K562 (cell line): ENCODE measurements at regions not wholly inside any gene's neighbourhood (a gene's known extent, or its start where the extent isn't known, plus 50 kb on each side); places are given as distances from the start of the nearest gene placed in this dataset.

Experiments
- ATAC-seq: fragments of 200-7000 bp; cut with Tn5 transposase; 3 replicates; pipeline ENCODE4 v1.9.1; 2020; ENCODE audit warnings: moderate library complexity
- BruUV-seq: library from RNA; stranded (reverse); fragments of 400-500 nt; replicated peaks from 2 replicates; lab custom pipeline; 2021; lab: Mats Ljungman, UMichigan
- CTCF ChIA-PET: fragments of 300-600 bp; formaldehyde crosslinking; extraction: SDS; loops from one replicate; lab custom pipeline; 2021; ENCODE audit warnings: low intra/inter-chr PET ratio; lab: Yijun Ruan, JAX
- POLR2A ChIA-PET: fragments of 300-600, 350-650 bp; sonication (Branson Sonifier 250); formaldehyde crosslinking; extraction: SDS; loops from one replicate; lab custom pipeline; 2021; ENCODE audit warnings: antibody characterized with exemption, inconsistent platforms; lab: Yijun Ruan, JAX
- DNase-seq, 4 experiments: peaks; one replicate each; pipeline versions ENCODE4 v3.0.0 to v3.0.0-alpha.2; 2011 to 2018; ENCODE audit warnings: low spot score in 3 of 4, mixed read lengths in 3 of 4; ENCODE audit errors: extremely low read depth in 1 of 4
- FAIRE-seq: peaks from 2 replicates; lab custom pipeline; 2011; peaks lifted over from hg19 to GRCh38; lab: Jason Lieb, UNC
- H2AFZ ChIP-seq: 2 replicates; pipeline ENCODE4 v1.6.0; 2011; ENCODE audit warnings: low read depth, low read length, control low read depth, inconsistent platforms
- H3K27ac ChIP-seq: fragments of 200-600 bp; 3 replicates; pipeline ENCODE4 v1.8.0; 2011; ENCODE audit warnings: low read depth, mild to moderate bottlenecking, control low read depth, inconsistent platforms, low read length, moderate library complexity, mixed read lengths; ENCODE audit errors: extremely low read depth
- H3K27me3 ChIP-seq, 2 experiments: fragments of 300-600 bp in 1 of 2; 2 replicates in 1 of 2; 3 replicates in 1 of 2; pipeline versions ENCODE4 v1.6.0 to v1.8.0; 2011; ENCODE audit warnings: inconsistent platforms in 2 of 2, low read length in 2 of 2, mild to moderate bottlenecking in 1 of 2, mixed read lengths in 1 of 2, moderate library complexity in 1 of 2; ENCODE audit not compliant: control insufficient read depth in 2 of 2, insufficient read depth in 2 of 2
- H3K36me3 ChIP-seq: fragments of 300-600 bp; 3 replicates; pipeline ENCODE4 v1.8.0; 2011; ENCODE audit warnings: mild to moderate bottlenecking, low read length, inconsistent platforms; ENCODE audit not compliant: control insufficient read depth, insufficient read depth
- H3K4me1 ChIP-seq, 2 experiments: fragments of 200-600 bp in 1 of 2; replicated peaks in 1 of 2; 2 replicates in 1 of 2; 3 replicates in 1 of 2; pipeline versions ENCODE4 v1.5.1 to v1.8.0; 2011; ENCODE audit warnings: inconsistent platforms in 2 of 2, low read length in 2 of 2, mild to moderate bottlenecking in 1 of 2, mixed read lengths in 1 of 2, moderate library complexity in 1 of 2; ENCODE audit not compliant: control insufficient read depth in 2 of 2, insufficient read depth in 2 of 2
- H3K4me2 ChIP-seq: 2 replicates; pipeline ENCODE4 v1.6.1; 2011; ENCODE audit warnings: low read length, control low read depth, inconsistent platforms, mixed read lengths; ENCODE audit not compliant: insufficient read depth
- H3K4me3 ChIP-seq: fragments of 200-600 bp; sonication (generic), shearing (Covaris generic); 2 replicates; pipeline ENCODE4 v1.5.1; 2016; ENCODE audit warnings: control low read depth, inconsistent platforms
- H3K79me2 ChIP-seq: fragments of 200-600 bp; 3 replicates; pipeline ENCODE4 v1.8.0; 2011; ENCODE audit warnings: low read length, inconsistent platforms; ENCODE audit not compliant: control insufficient read depth, insufficient read depth
- H3K9ac ChIP-seq, 2 experiments: 2 replicates each; pipeline versions ENCODE4 v1.6.0 to v1.6.1; 2011; ENCODE audit warnings: low read depth in 2 of 2, low read length in 2 of 2, control low read depth in 1 of 2, inconsistent platforms in 1 of 2, mild to moderate bottlenecking in 1 of 2, mixed read lengths in 1 of 2; ENCODE audit not compliant: insufficient read depth in 1 of 2
- H3K9me1 ChIP-seq: one replicate; pipeline ENCODE4 v1.6.0; 2011; ENCODE audit warnings: inconsistent platforms, mild to moderate bottlenecking, low read length, moderate library complexity; ENCODE audit not compliant: control insufficient read depth, insufficient read depth
- H3K9me3 ChIP-seq: replicated peaks from 2 replicates; pipeline ENCODE4 v1.5.1; 2011; ENCODE audit warnings: low read depth, low read length, inconsistent platforms; ENCODE audit not compliant: control insufficient read depth, insufficient read depth
- H4K20me1 ChIP-seq: replicated peaks from 2 replicates; pipeline ENCODE4 v1.6.1; 2011; ENCODE audit warnings: low read length, inconsistent platforms, mixed read lengths; ENCODE audit not compliant: control insufficient read depth, insufficient read depth
- COPS2 ChIP-seq: fragments of 450-650 bp; conservative IDR thresholded peaks from 2 replicates; pipeline ENCODE4 v1.6.1; 2016; ENCODE audit warnings: mild to moderate bottlenecking, moderate library complexity
- ILK ChIP-seq: fragments of 450-650 bp; IDR thresholded peaks from 2 replicates; pipeline ENCODE4 v1.6.1; 2016; ENCODE audit warnings: missing genetic modification characterization, low read depth, mild to moderate bottlenecking, missing compliant biosample characterization, moderate library complexity, borderline replicate concordance
- MAFG ChIP-seq: fragments of 450-650 bp; conservative IDR thresholded peaks from 2 replicates; pipeline ENCODE4 v1.6.1; 2016; ENCODE audit warnings: missing genetic modification characterization, missing compliant biosample characterization
- MGA ChIP-seq: fragments of 450-650 bp; IDR thresholded peaks from 2 replicates; pipeline ENCODE4 v1.6.1; 2016; ENCODE audit warnings: mild to moderate bottlenecking, moderate library complexity
- POLR3G ChIP-seq: IDR thresholded peaks from 2 replicates; pipeline ENCODE4 v1.6.1; 2011; ENCODE audit not compliant: insufficient read length, insufficient replicate concordance; ENCODE audit errors: extremely low read depth
- SIN3B ChIP-seq: fragments of 450-650 bp; IDR thresholded peaks from 2 replicates; pipeline ENCODE4 v1.6.1; 2017; ENCODE audit warnings: low read depth, mild to moderate bottlenecking, moderate library complexity
- TAF7 ChIP-seq: fragments of 450-650 bp; IDR thresholded peaks from 2 replicates; pipeline ENCODE4 v1.6.1; 2016; ENCODE audit warnings: missing genetic modification characterization, missing compliant biosample characterization
- ZBTB26 ChIP-seq: fragments of 450-650 bp; formaldehyde crosslinking; IDR thresholded peaks from 2 replicates; pipeline ENCODE4 v1.4.0; 2022; ENCODE audit warnings: missing genetic modification characterization
- ZKSCAN1 ChIP-seq: fragments of 150-350 bp; IDR thresholded peaks from 2 replicates; pipeline ENCODE4 v1.6.1; 2016; ENCODE audit warnings: low read depth, low read length
- WGBS: fragments of 100-300 bp; shearing (Covaris generic); methylation state at CpG from one replicate; pipeline ENCODE4 v1.1.6; 2016; ENCODE audit warnings: low coverage, mixed read lengths; ENCODE audit not compliant: insufficient coverage; ENCODE audit errors: missing lambda C conversion rate; 5-methylcytosine and 5-hydroxymethylcytosine counted together
- in situ Hi-C: fragments of 300-500 bp; cut with MboI; formaldehyde crosslinking; loops from 4 replicates; pipeline ENCODE4 v1.15.0; 2018; ENCODE audit warnings: inconsistent platforms, mixed read lengths
- intact Hi-C: fragments of 100-400 bp; cut with micrococcal nuclease; formaldehyde crosslinking; loops from 2 replicates; pipeline ENCODE4 v1.14.2; 2022

- H3K4me3 ChIP-seq: no peak overlapping the region
- H3K36me3 ChIP-seq: no peaks in the 10 kb centered on the region
- no peaks in the 10 kb centered on the region for H3K4me1 ChIP-seq
- DNase-seq (no peak), FAIRE-seq (no peak), ATAC-seq (no peak)
- no peak overlapping the region for H3K27ac ChIP-seq
- no peak overlapping the region for H3K4me2 ChIP-seq
- no peaks in the 10 kb centered on the region for H3K9me1 ChIP-seq
- in situ Hi-C loops (no loop called here), intact Hi-C loops (no loop called here)
- ChIA-PET CTCF (no interaction called here), POLR2A (interaction anchor here (0.7 to 1.6 kb wide), 3 partner anchors 11 to 101 kb away, joined by 3 to 5 read pairs (median 3); no protein-coding TSS in a partner anchor)
- WGBS: 3% methylated on average over 12 of the region's 12 CpGs
- no peaks in the 10 kb centered on the region for H3K79me2 ChIP-seq
- H3K27me3 ChIP-seq: peaks cover 12 to 48% of the 10 kb centered on the region in 2 experiments
- no peak overlapping the region for H2AFZ ChIP-seq
- H3K9ac ChIP-seq: no peak overlapping the region
- BruUV-seq: no TSS peak
- no peaks in the 10 kb centered on the region for H3K9me3 ChIP-seq
- peaks cover 11% of the 10 kb centered on the region; the same call in 1 of the 2 replicates for H4K20me1 ChIP-seq
- TF ChIP-seq ILK (no peak), SIN3B (no peak), ZBTB26 (no peak), MAFG (tag) (no peak), COPS2 (no peak), TAF7 (tag) (no peak), POLR3G (no peak), MGA (no peak), ZKSCAN1 (no peak)
These were observed 78.1 kb upstream of the CSF3R start for GRCh38 chr1:36560621-36561360.
